Thyroid gland (tissue), 4 donors: ENCODE measurements at regions not wholly inside any gene's neighbourhood (a gene's known extent, or its start where the extent isn't known, plus 50 kb on each side); places are given as distances from the start of the nearest gene placed in this dataset.

ENCODE experiments used
- CTCF ChIP-seq, 6 experiments: fragments of 200-600 bp in 3 of 6; fragments of 450-650 bp in 3 of 6; sonication (generic) in 3 of 6; IDR thresholded peaks; one replicate each; pipeline ENCODE4 v1.5.1; 2016 to 2019; ENCODE audit warnings: antibody characterized with exemption in 6 of 6, mild to moderate bottlenecking in 2 of 6, inconsistent platforms in 1 of 6, moderate library complexity in 1 of 6
- POLR2A ChIP-seq, 2 donors: fragments of 450-650 bp; IDR thresholded peaks; one replicate each; pipeline ENCODE4 v1.6.1; 2017; ENCODE audit warnings: antibody characterized with exemption in 2 of 2, mild to moderate bottlenecking in 2 of 2, moderate library complexity in 1 of 2

- TF ChIP-seq CTCF (IDR thresholded peaks at IDR 0.05) (no peak), POLR2A (IDR thresholded peaks at IDR 0.05) (no peak)
Observed at GRCh38 chr20:39766333-39766732, 804.2 kb downstream of the DHX35 start.
